K562 (cell line): ENCODE measurements at regions not wholly inside any gene's neighbourhood (a gene's known extent, or its start where the extent isn't known, plus 50 kb on each side); places are given as distances from the start of the nearest gene placed in this dataset.

Experiments used
- FOXA3 ChIP-seq, 2 experiments: fragments of 450-650 bp in 1 of 2; sonication (generic) in 1 of 2; formaldehyde crosslinking; IDR thresholded peaks in 1 of 2; conservative IDR thresholded peaks in 1 of 2; 2 replicates each; pipeline versions ENCODE4 v1.4.0 to v1.8.0; 2020 to 2022; ENCODE audit warnings: mild to moderate bottlenecking in 2 of 2, missing genetic modification reagents in 1 of 2
- NBN ChIP-seq: fragments of 450-650 bp; IDR thresholded peaks from 2 replicates; pipeline ENCODE4 v1.6.1; 2016; ENCODE audit warnings: low read depth, mild to moderate bottlenecking
- PHB2 ChIP-seq: fragments of 450-650 bp; IDR thresholded peaks from 2 replicates; pipeline ENCODE4 v1.6.1; 2017; ENCODE audit warnings: low read depth
- RNF2 ChIP-seq: sonication (generic); IDR thresholded peaks from 2 replicates; pipeline ENCODE4 v1.6.1; 2016
- SMARCC2 ChIP-seq: fragments of 450-650 bp; IDR thresholded peaks from 2 replicates; pipeline ENCODE4 v1.6.1; 2017; ENCODE audit warnings: antibody characterized with exemption, moderate library complexity, mild to moderate bottlenecking, low read depth
- TCF3 ChIP-seq: sonication (generic); formaldehyde crosslinking; IDR thresholded peaks from 2 replicates; pipeline ENCODE4 v1.4.0; 2020; ENCODE audit warnings: mild to moderate bottlenecking, missing genetic modification reagents
- USF2 ChIP-seq: sonication (generic); formaldehyde crosslinking; IDR thresholded peaks from 2 replicates; pipeline ENCODE4 v1.5.0; 2020; ENCODE audit warnings: missing genetic modification reagents

DNA sequence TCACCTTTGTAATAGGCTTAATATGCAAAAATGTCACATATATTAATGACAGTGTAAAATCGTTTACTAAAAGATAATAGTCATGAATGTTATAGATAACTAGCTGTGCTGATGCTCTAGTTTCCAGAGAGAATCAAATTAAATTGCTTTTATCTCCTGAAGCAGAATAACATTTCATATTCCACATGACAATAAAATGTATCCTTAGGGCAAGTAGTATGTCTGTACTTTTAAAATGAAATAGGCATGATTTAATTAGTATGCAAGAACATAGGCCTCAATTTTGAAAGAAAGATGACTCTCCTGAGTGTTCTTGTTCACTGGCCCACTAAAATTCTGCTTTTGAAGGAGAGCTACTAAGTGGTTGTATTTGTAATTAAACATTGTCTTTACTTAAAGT, 1027.0 kb downstream of the ARAP2 start:
- TF ChIP-seq PHB2: no peak
- no peak for TF ChIP-seq RNF2
- no peak for TF ChIP-seq TCF3 (CRISPR knock-in tag)
- no peak for TF ChIP-seq FOXA3 (CRISPR knock-in tag; conservative IDR thresholded peaks at IDR 0.05 in 1 of 2, IDR thresholded peaks at IDR 0.05 in 1 of 2)
- TF ChIP-seq NBN: no peak
- no peak for TF ChIP-seq SMARCC2
- no peak for TF ChIP-seq USF2
